Superior temporal gyrus (tissue), 1 donor: ENCODE measurements at regions not wholly inside any gene's neighbourhood (a gene's known extent, or its start where the extent isn't known, plus 50 kb on each side); places are given as distances from the start of the nearest gene placed in this dataset.
"Not testable (repeated sequence)": the region's sequence is repeated elsewhere in the genome, so short reads cannot be mapped to it uniquely, and the experiment has no call there.

Source experiments
- DNase-seq: peaks from one replicate; pipeline ENCODE4 v3.0.0-alpha.2; 2016; ENCODE audit errors: extremely low spot score

GRCh38 chr5:54884195-54884536 lies 101.2 kb downstream of the ESM1 start:
- DNase-seq = no peak

GRCh38 chr5:54883374-54884194 lies 101.8 kb downstream of the ESM1 start:
- DNase-seq = no peak

GRCh38 chr5:54882841-54883240 lies 102.6 kb downstream of the ESM1 start:
- no peak for DNase-seq

- DNase-seq = no peak
These were observed 103.3 kb downstream of the ESM1 start for GRCh38 chr5:54882101-54882500.

- DNase-seq = no peak
These were observed 103.9 kb downstream of the ESM1 start for GRCh38 chr5:54881286-54882005.

- DNase-seq = no peak
These were observed 108.4 kb downstream of the ESM1 start for GRCh38 chr5:54876976-54877375.

- no peak for DNase-seq
These were observed 108.8 kb downstream of the ESM1 start for GRCh38 chr5:54876556-54876955.

GRCh38 chr5:54874337-54875021 lies 110.9 kb downstream of the ESM1 start:
- no peak for DNase-seq

GRCh38 chr5:54873691-54874090 lies 111.7 kb downstream of the ESM1 start:
- no peak for DNase-seq

- DNase-seq = no peak
These were observed 112.6 kb downstream of the ESM1 start for GRCh38 chr5:54872810-54873209.

GRCh38 chr5:54870271-54870670 lies 115.1 kb downstream of the ESM1 start:
- DNase-seq = no peak

GRCh38 chr5:54869691-54870090 lies 115.7 kb downstream of the ESM1 start:
- DNase-seq = no peak

GRCh38 chr5:54868511-54869483 lies 116.6 kb downstream of the ESM1 start:
- DNase-seq = no peak

GRCh38 chr5:54867310-54867944 lies 118.0 kb downstream of the ESM1 start:
- peak; percentile 89 for DNase-seq

GRCh38 chr5:54864911-54865515 lies 120.4 kb downstream of the ESM1 start:
- not testable (repeated sequence) for DNase-seq

- DNase-seq = no peak
These were observed 123.4 kb downstream of the ESM1 start for GRCh38 chr5:54862036-54862435.

GRCh38 chr5:54861212-54861894 lies 124.0 kb downstream of the ESM1 start:
- DNase-seq = no peak

GRCh38 chr5:54860321-54860720 lies 125.1 kb downstream of the ESM1 start:
- DNase-seq = no peak

GRCh38 chr5:54859316-54859715 lies 126.1 kb downstream of the ESM1 start:
- no peak for DNase-seq
